NCI-H2029 treated with DMSO at 0.1 percent for 48 hours (cell line): ENCODE measurements at regions not wholly inside any gene's neighbourhood (a gene's known extent, or its start where the extent isn't known, plus 50 kb on each side); places are given as distances from the start of the nearest gene placed in this dataset.

Experiments
- DNase-seq: peaks from one replicate; lab custom pipeline; 2025; lab: John Stamatoyannopoulos, UW

- no peak for DNase-seq
Measured at GRCh38 chr3:117518364-117518763, 808.8 kb downstream of the TUSC7 start.

GRCh38 chr3:117519776-117520175 is 810.2 kb downstream of the TUSC7 start:
- no peak for DNase-seq

- DNase-seq, result no peak
Measured at GRCh38 chr3:117520582-117520981, 811.0 kb downstream of the TUSC7 start.

- no peak for DNase-seq
Measured at GRCh38 chr3:117523418-117523817, 813.8 kb downstream of the TUSC7 start.

GRCh38 chr3:117524890-117525289 is 815.3 kb downstream of the TUSC7 start:
- no peak for DNase-seq

- DNase-seq, result no peak
Measured at GRCh38 chr3:117526470-117527079, 817.0 kb downstream of the TUSC7 start.

GRCh38 chr3:117527346-117527745 is 817.8 kb downstream of the TUSC7 start:
- no peak for DNase-seq

- DNase-seq, result no peak
Measured at GRCh38 chr3:117528688-117529087, 819.1 kb downstream of the TUSC7 start.

GRCh38 chr3:117531078-117531767 is 821.6 kb downstream of the TUSC7 start:
- DNase-seq, result no peak

GRCh38 chr3:117532268-117532667 is 822.7 kb downstream of the TUSC7 start:
- no peak for DNase-seq

- DNase-seq, result no peak
Measured at GRCh38 chr3:117534138-117534537, 824.6 kb downstream of the TUSC7 start.

- no peak for DNase-seq
Measured at GRCh38 chr3:117536006-117536405, 826.4 kb downstream of the TUSC7 start.

- no peak for DNase-seq
Measured at GRCh38 chr3:117537949-117538348, 828.4 kb downstream of the TUSC7 start.

GRCh38 chr3:117539729-117540128 is 830.1 kb downstream of the TUSC7 start:
- no peak for DNase-seq

- no peak for DNase-seq
Measured at GRCh38 chr3:117540597-117540996, 831.0 kb downstream of the TUSC7 start.

- DNase-seq, result no peak
Measured at GRCh38 chr3:117541721-117542120, 832.1 kb downstream of the TUSC7 start.

- DNase-seq, result no peak
Measured at GRCh38 chr3:117543521-117543920, 833.9 kb downstream of the TUSC7 start.

GRCh38 chr3:117545484-117545883 is 835.9 kb downstream of the TUSC7 start:
- DNase-seq, result no peak

- no peak for DNase-seq
Measured at GRCh38 chr3:117547956-117548550, 838.5 kb downstream of the TUSC7 start.

GRCh38 chr3:117548600-117548999 is 839.0 kb downstream of the TUSC7 start:
- DNase-seq, result no peak

- DNase-seq, result no peak
Measured at GRCh38 chr3:117549716-117550115, 840.1 kb downstream of the TUSC7 start.

- DNase-seq, result no peak
Measured at GRCh38 chr3:117550766-117551165, 841.2 kb downstream of the TUSC7 start.

GRCh38 chr3:117553461-117553860 is 843.9 kb downstream of the TUSC7 start:
- DNase-seq, result no peak
